IMR-90 (cell line): ENCODE measurements at regions not wholly inside any gene's neighbourhood (a gene's known extent, or its start where the extent isn't known, plus 50 kb on each side); places are given as distances from the start of the nearest gene placed in this dataset.

Source experiments
- ATAC-seq: fragments of 200-7000 bp; cut with Tn5 transposase; 2 replicates; pipeline ENCODE4 v1.9.1; 2020; ENCODE audit warnings: low read depth, mild to moderate bottlenecking, moderate library complexity
- BruUV-seq: library from RNA; stranded (reverse); fragments of 400-500 nt; replicated peaks from 2 replicates; lab custom pipeline; 2021; lab: Mats Ljungman, UMichigan
- CTCF ChIA-PET: fragments of 300-600 bp; formaldehyde crosslinking; extraction: SDS; loops from one replicate; lab custom pipeline; 2021; ENCODE audit warnings: antibody characterized with exemption; lab: Yijun Ruan, JAX
- POLR2A ChIA-PET: fragments of 300-600 bp; sonication (Branson Sonifier 250); formaldehyde crosslinking; loops from one replicate; lab custom pipeline; 2022; ENCODE audit warnings: antibody characterized with exemption; ENCODE audit not compliant: unreplicated experiment; lab: Charles Lee
- DNase-seq: peaks from one replicate; pipeline ENCODE4 v3.0.0; 2013
- H2AFZ ChIP-seq: replicated peaks from 2 replicates; pipeline ENCODE3; 2013; ENCODE audit warnings: low read length, mild to moderate bottlenecking; ENCODE audit not compliant: poor library complexity
- H2AK5ac ChIP-seq: 2 replicates; pipeline ENCODE4 v1.6.1; 2013; ENCODE audit warnings: low read depth, low read length, inconsistent platforms
- H2AK9ac ChIP-seq: replicated peaks from 2 replicates; pipeline ENCODE3; 2013; ENCODE audit warnings: mild to moderate bottlenecking, low read depth, low read length, moderate library complexity; ENCODE audit not compliant: poor library complexity
- H2BK120ac ChIP-seq: 2 replicates; pipeline ENCODE4 v1.6.1; 2013; ENCODE audit warnings: low read depth, low read length, inconsistent platforms
- H2BK15ac ChIP-seq: 3 replicates; pipeline ENCODE4 v1.6.1; 2013; ENCODE audit warnings: low read depth, low read length, inconsistent platforms
- H2BK20ac ChIP-seq: 2 replicates; pipeline ENCODE4 v1.6.1; 2013; ENCODE audit warnings: low read depth, mild to moderate bottlenecking, inconsistent platforms, low read length, moderate library complexity
- H2BK5ac ChIP-seq: 2 replicates; pipeline ENCODE4 v1.6.1; 2013; ENCODE audit warnings: mild to moderate bottlenecking, low read depth, low read length, inconsistent platforms; ENCODE audit not compliant: poor library complexity, severe bottlenecking
- H3K14ac ChIP-seq: replicated peaks from 2 replicates; pipeline ENCODE4 v1.6.1; 2013; ENCODE audit warnings: low read depth, low read length, inconsistent platforms
- H3K18ac ChIP-seq: 2 replicates; pipeline ENCODE4 v1.6.1; 2013; ENCODE audit warnings: low read depth, low read length, control low read depth
- H3K23ac ChIP-seq: 2 replicates; pipeline ENCODE4 v1.6.1; 2013; ENCODE audit warnings: low read depth, low read length, inconsistent platforms
- H3K27ac ChIP-seq: 2 replicates; pipeline ENCODE4 v1.5.1; 2013; ENCODE audit warnings: mild to moderate bottlenecking, control low read depth, low read length; ENCODE audit not compliant: insufficient read depth
- H3K27me3 ChIP-seq: 2 replicates; pipeline ENCODE4 v1.6.1; 2013; ENCODE audit warnings: low read length; ENCODE audit not compliant: control insufficient read depth, insufficient read depth
- H3K36me3 ChIP-seq: 2 replicates; pipeline ENCODE4 v1.6.1; 2013; ENCODE audit warnings: low read length, mixed read lengths; ENCODE audit not compliant: control insufficient read depth, insufficient read depth
- H3K4ac ChIP-seq: 2 replicates; pipeline ENCODE4 v1.6.1; 2013; ENCODE audit warnings: low read depth, low read length, inconsistent platforms
- H3K4me1 ChIP-seq: 2 replicates; pipeline ENCODE4 v1.6.1; 2013; ENCODE audit warnings: low read length, mixed read lengths; ENCODE audit not compliant: control insufficient read depth, insufficient read depth
- H3K4me2 ChIP-seq: 2 replicates; pipeline ENCODE4 v1.6.1; 2013; ENCODE audit warnings: low read depth, mild to moderate bottlenecking, control low read depth, low read length, moderate library complexity
- H3K4me3 ChIP-seq: 2 replicates; pipeline ENCODE4 v1.5.1; 2013; ENCODE audit warnings: low read depth, mild to moderate bottlenecking, control low read depth, low read length, moderate library complexity; ENCODE audit not compliant: insufficient read depth
- H3K56ac ChIP-seq: 2 replicates; pipeline ENCODE4 v1.6.1; 2013; ENCODE audit warnings: low read length, inconsistent platforms; ENCODE audit not compliant: insufficient read depth; ENCODE audit errors: extremely low read depth
- H3K79me1 ChIP-seq, 2 experiments: 2 replicates each; pipeline ENCODE4 v1.6.1; 2013; ENCODE audit warnings: low read length in 2 of 2, inconsistent platforms in 1 of 2, low read depth in 1 of 2
- H3K9ac ChIP-seq: 2 replicates; pipeline ENCODE4 v1.6.1; 2013; ENCODE audit warnings: low read depth, low read length, control low read depth
- H3K9me1 ChIP-seq: 2 replicates; pipeline ENCODE4 v1.6.1; 2013; ENCODE audit warnings: low read length, inconsistent platforms; ENCODE audit not compliant: insufficient read depth
- H3K9me3 ChIP-seq: 2 replicates; pipeline ENCODE4 v1.6.1; 2013; ENCODE audit warnings: low read length; ENCODE audit not compliant: control insufficient read depth, insufficient read depth
- H4K20me1 ChIP-seq: 2 replicates; pipeline ENCODE4 v1.6.1; 2013; ENCODE audit warnings: low read length, inconsistent platforms; ENCODE audit not compliant: insufficient read depth
- H4K5ac ChIP-seq: 2 replicates; pipeline ENCODE4 v1.6.1; 2013; ENCODE audit warnings: mild to moderate bottlenecking, low read depth, low read length, control low read depth
- H4K8ac ChIP-seq, 2 experiments: 2 replicates each; pipeline ENCODE4 v1.6.1; 2013; ENCODE audit warnings: low read depth in 2 of 2, low read length in 2 of 2, control low read depth in 1 of 2, inconsistent platforms in 1 of 2
- H4K91ac ChIP-seq: 2 replicates; pipeline ENCODE4 v1.6.1; 2013; ENCODE audit warnings: low read depth, low read length, inconsistent platforms; ENCODE audit not compliant: insufficient read depth
- BHLHE40 ChIP-seq: fragments of 150-350 bp; IDR thresholded peaks from 2 replicates; pipeline ENCODE4 v1.6.1; 2016; ENCODE audit warnings: mild to moderate bottlenecking, low read depth, low read length
- CEBPB ChIP-seq: IDR thresholded peaks from 2 replicates; pipeline ENCODE4 v1.6.1; 2012; ENCODE audit warnings: low read depth, low read length, improper control_type of control experiment
- CHD1 ChIP-seq: IDR thresholded peaks from 2 replicates; pipeline ENCODE4 v1.6.1; 2012; ENCODE audit warnings: low read depth, low read length, improper control_type of control experiment
- FOS ChIP-seq: fragments of 150-350 bp; IDR thresholded peaks from 2 replicates; pipeline ENCODE4 v1.6.1; 2016; ENCODE audit warnings: low read depth, low read length
- MAFK ChIP-seq: IDR thresholded peaks from 2 replicates; pipeline ENCODE4 v1.6.1; 2012; ENCODE audit warnings: low read depth, low read length, improper control_type of control experiment
- MAZ ChIP-seq: IDR thresholded peaks from 2 replicates; pipeline ENCODE4 v1.6.1; 2012; ENCODE audit warnings: low read depth, mild to moderate bottlenecking, low read length, improper control_type of control experiment, moderate library complexity, borderline replicate concordance
- MXI1 ChIP-seq: IDR thresholded peaks from 2 replicates; pipeline ENCODE4 v1.6.1; 2012; ENCODE audit warnings: low read depth, mild to moderate bottlenecking, low read length, moderate library complexity, borderline replicate concordance
- NFE2L2 ChIP-seq: fragments of 150-350 bp; IDR thresholded peaks from 2 replicates; pipeline ENCODE4 v1.6.1; 2016; ENCODE audit warnings: low read depth, mild to moderate bottlenecking, low read length
- POLR2A ChIP-seq: IDR thresholded peaks from 2 replicates; pipeline ENCODE4 v1.6.1; 2012; ENCODE audit warnings: mild to moderate bottlenecking, low read depth, low read length
- RAD21 ChIP-seq: IDR thresholded peaks from 2 replicates; pipeline ENCODE4 v1.6.1; 2012; ENCODE audit warnings: low read length, improper control_type of control experiment
- RCOR1 ChIP-seq: IDR thresholded peaks from 2 replicates; pipeline ENCODE4 v1.6.1; 2012; ENCODE audit warnings: mild to moderate bottlenecking, low read length, improper control_type of control experiment; ENCODE audit not compliant: insufficient replicate concordance
- RFX5 ChIP-seq: IDR thresholded peaks from 2 replicates; pipeline ENCODE4 v1.8.0; 2012; ENCODE audit warnings: low read depth, mild to moderate bottlenecking, low read length, moderate library complexity
- SMC3 ChIP-seq: fragments of 150-350 bp; IDR thresholded peaks from 2 replicates; pipeline ENCODE4 v1.6.1; 2016; ENCODE audit warnings: low read depth, mild to moderate bottlenecking, antibody characterized with exemption, low read length, moderate library complexity
- WGBS, 2 experiments: methylation state at CpG; one replicate each; pipeline versions ENCODE4 v1.1.5 to v1.1.7; 2013; ENCODE audit warnings: missing lambda C conversion rate in 2 of 2; ENCODE audit not compliant: insufficient read length in 1 of 2; ENCODE audit errors: extremely low coverage in 2 of 2; 5-methylcytosine and 5-hydroxymethylcytosine counted together
- dilution Hi-C: fragments of 300-500 bp; cut with HindIII; formaldehyde crosslinking; loops from one replicate; pipeline ENCODE4 v1.14.3; 2018; ENCODE audit warnings: low sequenced_read_pairs; ENCODE audit not compliant: unreplicated experiment
- in situ Hi-C: fragments of 300-500 bp; cut with MboI; formaldehyde crosslinking; loops from 3 replicates; pipeline ENCODE4 v1.14.3; 2019; ENCODE audit warnings: low sequenced_read_pairs, inconsistent platforms, mixed read lengths
- intact Hi-C: fragments of 100-400 bp; cut with micrococcal nuclease; formaldehyde crosslinking; loops from 2 replicates; pipeline ENCODE4 v1.10.0; 2022
- TF ChIP-seq, protein P1 (sequence below): fragments of 150-350 bp; IDR thresholded peaks from 2 replicates; pipeline ENCODE4 v1.6.1; 2017; ENCODE audit warnings: mild to moderate bottlenecking, antibody characterized with exemption, low read length, low read depth
- TF ChIP-seq, protein P2 (sequence below): conservative IDR thresholded peaks from 2 replicates; pipeline ENCODE4 v1.5.1; 2012; ENCODE audit warnings: mild to moderate bottlenecking, low read depth, low read length, improper control_type of control experiment
- TF ChIP-seq, protein P3 (sequence below): fragments of 150-350 bp; IDR thresholded peaks from 2 replicates; pipeline ENCODE4 v1.6.1; 2016; ENCODE audit warnings: low read depth, mild to moderate bottlenecking, low read length, moderate library complexity, borderline replicate concordance

DNA sequence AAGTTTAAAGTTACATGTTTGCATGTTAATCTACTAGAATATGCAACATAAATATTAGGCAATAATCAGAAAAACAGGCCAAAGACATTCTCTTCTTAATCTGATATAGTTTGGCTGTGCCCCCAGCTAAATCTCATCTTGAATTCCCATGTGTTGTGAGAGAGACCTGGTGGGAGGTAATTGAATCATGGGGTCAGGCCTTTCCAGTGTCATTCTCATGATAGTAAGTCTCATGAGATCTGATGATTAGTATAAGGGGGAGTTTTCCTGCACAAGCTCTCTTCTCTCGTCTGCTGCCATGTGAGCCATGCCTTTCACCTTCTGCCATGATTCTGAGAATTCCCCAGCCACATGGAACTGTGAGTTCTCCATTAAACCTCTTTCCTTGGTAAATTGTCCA, 1241.7 kb upstream of the ADGRB3 start:
- CTCF ChIA-PET: no interaction called here
- BruUV-seq: no TSS peak
- no peak overlapping the region for H4K5ac ChIP-seq
- H3K23ac ChIP-seq: no peak overlapping the region
- in situ Hi-C loops (no loop called here), dilution Hi-C loops (no loop called here), intact Hi-C loops (no loop called here)
- H3K4me2 ChIP-seq: no peak overlapping the region
- H3K79me1 ChIP-seq: no peaks in the 10 kb centered on the region
- H2BK20ac ChIP-seq: no peak overlapping the region
- H2AK5ac ChIP-seq: no peak overlapping the region
- no peak overlapping the region for H3K18ac ChIP-seq
- H4K8ac ChIP-seq: no peak overlapping the region
- no peak overlapping the region for H3K56ac ChIP-seq
- H4K91ac ChIP-seq: no peak overlapping the region
- H3K36me3 ChIP-seq: no peaks in the 10 kb centered on the region
- H4K20me1 ChIP-seq: no peaks in the 10 kb centered on the region
- H3K27ac ChIP-seq: no peak overlapping the region
- no peak for TF ChIP-seq BHLHE40
- TF ChIP-seq MAFK: no peak
- no peak for TF ChIP-seq RCOR1
- TF ChIP-seq MAZ: no peak
- no peak for TF ChIP-seq FOS
- TF ChIP-seq, protein P1, sequence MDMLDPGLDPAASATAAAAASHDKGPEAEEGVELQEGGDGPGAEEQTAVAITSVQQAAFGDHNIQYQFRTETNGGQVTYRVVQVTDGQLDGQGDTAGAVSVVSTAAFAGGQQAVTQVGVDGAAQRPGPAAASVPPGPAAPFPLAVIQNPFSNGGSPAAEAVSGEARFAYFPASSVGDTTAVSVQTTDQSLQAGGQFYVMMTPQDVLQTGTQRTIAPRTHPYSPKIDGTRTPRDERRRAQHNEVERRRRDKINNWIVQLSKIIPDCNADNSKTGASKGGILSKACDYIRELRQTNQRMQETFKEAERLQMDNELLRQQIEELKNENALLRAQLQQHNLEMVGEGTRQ: no peak
- TF ChIP-seq NFE2L2: no peak
- no peak for TF ChIP-seq CHD1
- TF ChIP-seq MXI1: no peak
- no peak for TF ChIP-seq RAD21
- TF ChIP-seq, protein P2, sequence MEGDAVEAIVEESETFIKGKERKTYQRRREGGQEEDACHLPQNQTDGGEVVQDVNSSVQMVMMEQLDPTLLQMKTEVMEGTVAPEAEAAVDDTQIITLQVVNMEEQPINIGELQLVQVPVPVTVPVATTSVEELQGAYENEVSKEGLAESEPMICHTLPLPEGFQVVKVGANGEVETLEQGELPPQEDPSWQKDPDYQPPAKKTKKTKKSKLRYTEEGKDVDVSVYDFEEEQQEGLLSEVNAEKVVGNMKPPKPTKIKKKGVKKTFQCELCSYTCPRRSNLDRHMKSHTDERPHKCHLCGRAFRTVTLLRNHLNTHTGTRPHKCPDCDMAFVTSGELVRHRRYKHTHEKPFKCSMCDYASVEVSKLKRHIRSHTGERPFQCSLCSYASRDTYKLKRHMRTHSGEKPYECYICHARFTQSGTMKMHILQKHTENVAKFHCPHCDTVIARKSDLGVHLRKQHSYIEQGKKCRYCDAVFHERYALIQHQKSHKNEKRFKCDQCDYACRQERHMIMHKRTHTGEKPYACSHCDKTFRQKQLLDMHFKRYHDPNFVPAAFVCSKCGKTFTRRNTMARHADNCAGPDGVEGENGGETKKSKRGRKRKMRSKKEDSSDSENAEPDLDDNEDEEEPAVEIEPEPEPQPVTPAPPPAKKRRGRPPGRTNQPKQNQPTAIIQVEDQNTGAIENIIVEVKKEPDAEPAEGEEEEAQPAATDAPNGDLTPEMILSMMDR: no peak
- TF ChIP-seq CEBPB: no peak
- no peak for TF ChIP-seq SMC3
- no peak for TF ChIP-seq POLR2A
- TF ChIP-seq RFX5: no peak
- TF ChIP-seq, protein P3, sequence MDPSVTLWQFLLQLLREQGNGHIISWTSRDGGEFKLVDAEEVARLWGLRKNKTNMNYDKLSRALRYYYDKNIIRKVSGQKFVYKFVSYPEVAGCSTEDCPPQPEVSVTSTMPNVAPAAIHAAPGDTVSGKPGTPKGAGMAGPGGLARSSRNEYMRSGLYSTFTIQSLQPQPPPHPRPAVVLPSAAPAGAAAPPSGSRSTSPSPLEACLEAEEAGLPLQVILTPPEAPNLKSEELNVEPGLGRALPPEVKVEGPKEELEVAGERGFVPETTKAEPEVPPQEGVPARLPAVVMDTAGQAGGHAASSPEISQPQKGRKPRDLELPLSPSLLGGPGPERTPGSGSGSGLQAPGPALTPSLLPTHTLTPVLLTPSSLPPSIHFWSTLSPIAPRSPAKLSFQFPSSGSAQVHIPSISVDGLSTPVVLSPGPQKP: no peak
- peaks cover 4% of the 10 kb centered on the region for H3K9me3 ChIP-seq
- H3K4ac ChIP-seq: no peak overlapping the region
- ATAC-seq (no peak), DNase-seq (no peak)
- no peaks in the 10 kb centered on the region for H3K4me1 ChIP-seq
- no peaks in the 10 kb centered on the region for H3K27me3 ChIP-seq
- no peak overlapping the region for H2AK9ac ChIP-seq
- H3K9ac ChIP-seq: no peak overlapping the region
- H2BK15ac ChIP-seq: no peak overlapping the region
- no CpG with 5 or more reads among the region's 1 CpG for WGBS, 2 experiments
- H3K4me3 ChIP-seq: no peak overlapping the region
- H3K9me1 ChIP-seq: no peaks in the 10 kb centered on the region
- H3K14ac ChIP-seq: no peak overlapping the region
- H2BK5ac ChIP-seq: no peak overlapping the region
- H2BK120ac ChIP-seq: no peak overlapping the region
- POLR2A ChIA-PET: no interaction called here
- H2AFZ ChIP-seq: no peak overlapping the region
